Muscle of arm (tissue), 1 donor: ENCODE measurements at regions not wholly inside any gene's neighbourhood (a gene's known extent, or its start where the extent isn't known, plus 50 kb on each side); places are given as distances from the start of the nearest gene placed in this dataset.

ENCODE experiments used
- DNase-seq: peaks from one replicate; pipeline ENCODE4 v3.0.0-alpha.2; 2013

GRCh38 chr12:75564852-75565251 is 53.4 kb upstream of the KRR1 start:
- DNase-seq: peak; percentile 57

GRCh38 chr12:75564398-75564797 is 53.0 kb upstream of the KRR1 start:
- no peak for DNase-seq

GRCh38 chr12:75563351-75563750 is 51.9 kb upstream of the KRR1 start:
- no peak for DNase-seq

- DNase-seq: no peak
Observed at GRCh38 chr12:75561921-75562320, 50.5 kb upstream of the KRR1 start.
